HCT116 (cell line): ENCODE measurements at regions not wholly inside any gene's neighbourhood (a gene's known extent, or its start where the extent isn't known, plus 50 kb on each side); places are given as distances from the start of the nearest gene placed in this dataset.

Source experiments
- ATAC-seq: fragments of 200-7000 bp; cut with Tn5 transposase; 2 replicates; pipeline ENCODE4 v1.9.1; 2020; ENCODE audit warnings: mild to moderate bottlenecking, moderate library complexity
- BruUV-seq: library from RNA; stranded (reverse); fragments of 400-500 nt; replicated peaks from 2 replicates; lab custom pipeline; 2021; lab: Mats Ljungman, UMichigan
- CTCF ChIA-PET: fragments of 300-600 bp; sonication (Branson Sonifier 250); formaldehyde crosslinking; loops from one replicate; lab custom pipeline; 2021; ENCODE audit warnings: antibody characterized with exemption; lab: Charles Lee
- POLR2A ChIA-PET: fragments of 300-600, 350-600 bp; sonication (Branson Sonifier 250); formaldehyde crosslinking; loops from one replicate; lab custom pipeline; 2021; ENCODE audit warnings: antibody characterized with exemption; lab: Charles Lee
- RAD21 ChIA-PET, 2 experiments: fragments of 300-600 bp; sonication (Branson Sonifier 250); formaldehyde crosslinking; loops; one replicate each; lab custom pipeline; 2023; ENCODE audit warnings: low total read pairs in 2 of 2; ENCODE audit not compliant: uncharacterized antibody in 2 of 2, unreplicated experiment in 2 of 2, low non-redundant PET in 1 of 2; lab: Charles Lee
- DNase-seq: peaks from one replicate; pipeline ENCODE4 v3.0.0-alpha.2; 2010; ENCODE audit warnings: low read depth, low spot score
- H2AFZ ChIP-seq: fragments of 200-600 bp; shearing (Covaris generic), sonication (generic); 2 replicates; pipeline ENCODE4 v1.6.1; 2017; ENCODE audit warnings: low read depth, mixed run types, mixed read lengths, antibody characterized with exemption, low read length; ENCODE audit not compliant: poor library complexity, severe bottlenecking
- H3K27ac ChIP-seq: 2 replicates; pipeline ENCODE4 v1.5.1; 2012; ENCODE audit warnings: low read depth, low read length
- H3K27me3 ChIP-seq: fragments of 200-600 bp; sonication (generic); 2 replicates; pipeline ENCODE4 v1.6.1; 2016; ENCODE audit warnings: mixed run types, low read length, mixed read lengths; ENCODE audit not compliant: insufficient read depth
- H3K36me3 ChIP-seq, 2 experiments: fragments of 200-500 bp in 1 of 2; fragments of 200-600 bp in 1 of 2; sonication (Bioruptor generic) in 1 of 2; sonication (generic) in 1 of 2; 2 replicates each; pipeline versions ENCODE4 v1.5.1 to v1.6.1; 2014 to 2016; ENCODE audit warnings: low read length in 2 of 2, inconsistent platforms in 1 of 2, mixed read lengths in 1 of 2, mixed run types in 1 of 2; ENCODE audit not compliant: insufficient read depth in 2 of 2, control insufficient read depth in 1 of 2
- H3K4me1 ChIP-seq, 2 experiments: fragments of 200-600 bp in 1 of 2; sonication (generic) in 1 of 2; 2 replicates each; pipeline versions ENCODE4 v1.5.1 to v1.6.1; 2012 to 2017; ENCODE audit warnings: low read length in 2 of 2, inconsistent platforms in 1 of 2, mild to moderate bottlenecking in 1 of 2, mixed read lengths in 1 of 2, mixed run types in 1 of 2, moderate library complexity in 1 of 2; ENCODE audit not compliant: insufficient read depth in 2 of 2, control insufficient read depth in 1 of 2
- H3K4me2 ChIP-seq: fragments of 200-600 bp; sonication (generic); 2 replicates; pipeline ENCODE4 v1.6.1; 2017; ENCODE audit warnings: mixed run types, low read length, mixed read lengths
- H3K4me3 ChIP-seq, 2 experiments: fragments of 200-600 bp in 1 of 2; sonication (generic) in 1 of 2; replicated peaks in 1 of 2; 2 replicates each; pipeline ENCODE4 v1.5.1; 2011 to 2016; ENCODE audit warnings: low read length in 2 of 2, control low read depth in 1 of 2, low read depth in 1 of 2, mild to moderate bottlenecking in 1 of 2, mixed read lengths in 1 of 2, mixed run types in 1 of 2
- H3K79me2 ChIP-seq: fragments of 200-600 bp; sonication (generic); 2 replicates; pipeline ENCODE4 v1.6.1; 2017; ENCODE audit warnings: mild to moderate bottlenecking, mixed run types, low read length, moderate library complexity, mixed read lengths; ENCODE audit not compliant: insufficient read depth
- H3K9ac ChIP-seq: fragments of 200-600 bp; sonication (generic); 2 replicates; pipeline ENCODE4 v1.6.1; 2016; ENCODE audit warnings: low read length, mixed read lengths
- H3K9me2 ChIP-seq: fragments of 200-600 bp; sonication (generic), shearing (Covaris generic); 2 replicates; pipeline ENCODE4 v1.6.1; 2017; ENCODE audit warnings: mixed run types, mild to moderate bottlenecking, moderate library complexity; ENCODE audit not compliant: insufficient read depth
- H3K9me3 ChIP-seq, 2 experiments: fragments of 200-500 bp in 1 of 2; fragments of 200-600 bp in 1 of 2; sonication (Bioruptor generic) in 1 of 2; sonication (generic) in 1 of 2; 2 replicates each; pipeline ENCODE4 v1.6.1; 2014 to 2017; ENCODE audit warnings: low read length in 2 of 2, mixed read lengths in 2 of 2, inconsistent platforms in 1 of 2, low read depth in 1 of 2, mild to moderate bottlenecking in 1 of 2, mixed run types in 1 of 2, moderate library complexity in 1 of 2; ENCODE audit not compliant: control insufficient read depth in 1 of 2, insufficient read depth in 1 of 2
- H4K20me1 ChIP-seq: fragments of 200-600 bp; sonication (generic), shearing (Covaris generic); 2 replicates; pipeline ENCODE4 v1.6.1; 2017; ENCODE audit warnings: mixed run types, mild to moderate bottlenecking, moderate library complexity; ENCODE audit not compliant: insufficient read depth
- CBX3 ChIP-seq: IDR thresholded peaks from 2 replicates; pipeline ENCODE4 v1.6.1; 2012; ENCODE audit warnings: low read depth
- CEBPB ChIP-seq: IDR thresholded peaks from 2 replicates; pipeline ENCODE4 v1.6.1; 2012; ENCODE audit warnings: low read depth
- EGR1 ChIP-seq: IDR thresholded peaks from 2 replicates; pipeline ENCODE4 v1.6.1; 2012; ENCODE audit warnings: low read depth
- POLR2A ChIP-seq: IDR thresholded peaks from 2 replicates; pipeline ENCODE4 v1.7.0; 2011; ENCODE audit warnings: borderline replicate concordance; ENCODE audit not compliant: insufficient read depth, insufficient read length; ENCODE audit errors: extremely low read depth
- POLR2AphosphoS5 ChIP-seq: IDR thresholded peaks from 2 replicates; pipeline ENCODE4 v1.6.1; 2011; ENCODE audit warnings: mild to moderate bottlenecking, low read depth, low read length, moderate library complexity
- SIN3A ChIP-seq: IDR thresholded peaks from 2 replicates; pipeline ENCODE4 v1.6.1; 2012; ENCODE audit warnings: low read depth
- SP1 ChIP-seq: IDR thresholded peaks from 2 replicates; pipeline ENCODE4 v1.6.1; 2012; ENCODE audit warnings: low read depth
- SRF ChIP-seq: IDR thresholded peaks from 2 replicates; pipeline ENCODE4 v1.6.1; 2012; ENCODE audit warnings: low read depth
- TCF7L2 ChIP-seq: IDR thresholded peaks from 2 replicates; pipeline ENCODE4 v1.7.0; 2011; ENCODE audit warnings: borderline replicate concordance, inconsistent platforms; ENCODE audit not compliant: insufficient read depth, insufficient read length; ENCODE audit errors: extremely low read depth
- YY1 ChIP-seq: IDR thresholded peaks from 2 replicates; pipeline ENCODE4 v1.6.1; 2011; ENCODE audit warnings: low read length, low read depth, moderate library complexity, mild to moderate bottlenecking; ENCODE audit not compliant: insufficient replicate concordance; ENCODE audit errors: extremely low read depth
- ZFX ChIP-seq: fragments of 450-650 bp; IDR thresholded peaks from 2 replicates; pipeline ENCODE4 v1.6.1; 2017
- intact Hi-C: fragments of 100-400 bp; cut with micrococcal nuclease; formaldehyde crosslinking; loops from 2 replicates; pipeline ENCODE4 v1.10.0; 2022
- TF ChIP-seq, protein P1 (sequence below): IDR thresholded peaks from 2 replicates; pipeline ENCODE4 v1.6.1; 2011; ENCODE audit warnings: mild to moderate bottlenecking, low read length, moderate library complexity; ENCODE audit not compliant: insufficient replicate concordance; ENCODE audit errors: extremely low read depth

DNA sequence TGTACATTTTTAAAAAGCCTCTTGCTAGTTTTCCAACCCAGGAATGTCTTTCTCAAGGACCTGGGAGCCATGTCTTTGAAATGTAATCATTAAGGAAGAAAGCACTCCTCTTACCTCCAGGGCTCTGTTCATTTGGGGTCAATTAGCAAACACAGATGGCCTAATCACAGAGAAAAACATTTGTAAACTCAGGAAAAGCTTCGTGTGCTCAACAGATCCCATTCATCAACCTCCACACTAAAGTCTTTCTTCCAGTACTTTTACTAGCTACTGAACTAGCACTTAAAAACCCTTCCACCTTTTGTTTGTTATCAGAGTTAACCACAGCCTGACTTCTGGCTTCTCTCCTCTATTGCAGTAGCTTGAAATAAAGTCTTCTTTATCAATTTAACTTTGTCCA lies 441.4 kb downstream of the PCDH20 start:
- BruUV-seq, result no TSS peak
- Histone ChIP-seq H3K27me3 (no peaks in the 10 kb centered on the region), H4K20me1 (no peaks in the 10 kb centered on the region), H3K4me2 (no peak overlapping the region), H3K79me2 (no peaks in the 10 kb centered on the region), H3K27ac (no peak overlapping the region), H3K9me2 (no peaks in the 10 kb centered on the region), H3K36me3 (no peaks in the 10 kb centered on the region), H3K4me1 (no peaks in the 10 kb centered on the region), H3K9ac (no peak overlapping the region), H2AFZ (no peak overlapping the region), H3K4me3 (no peak overlapping the region), H3K9me3 (no peaks in the 10 kb centered on the region; a peak in 1 of 4 replicates)
- POLR2A ChIA-PET, result no interaction called here
- ATAC-seq (no peak), DNase-seq (no peak)
- intact Hi-C loops, result no loop called here
- no peak for TF ChIP-seq POLR2A
- no peak for TF ChIP-seq CEBPB
- no peak for TF ChIP-seq CBX3
- no peak for TF ChIP-seq SP1
- no peak for TF ChIP-seq TCF7L2
- TF ChIP-seq POLR2AphosphoS5, result no peak
- no peak for TF ChIP-seq EGR1
- TF ChIP-seq SRF, result no peak
- TF ChIP-seq, protein P1, sequence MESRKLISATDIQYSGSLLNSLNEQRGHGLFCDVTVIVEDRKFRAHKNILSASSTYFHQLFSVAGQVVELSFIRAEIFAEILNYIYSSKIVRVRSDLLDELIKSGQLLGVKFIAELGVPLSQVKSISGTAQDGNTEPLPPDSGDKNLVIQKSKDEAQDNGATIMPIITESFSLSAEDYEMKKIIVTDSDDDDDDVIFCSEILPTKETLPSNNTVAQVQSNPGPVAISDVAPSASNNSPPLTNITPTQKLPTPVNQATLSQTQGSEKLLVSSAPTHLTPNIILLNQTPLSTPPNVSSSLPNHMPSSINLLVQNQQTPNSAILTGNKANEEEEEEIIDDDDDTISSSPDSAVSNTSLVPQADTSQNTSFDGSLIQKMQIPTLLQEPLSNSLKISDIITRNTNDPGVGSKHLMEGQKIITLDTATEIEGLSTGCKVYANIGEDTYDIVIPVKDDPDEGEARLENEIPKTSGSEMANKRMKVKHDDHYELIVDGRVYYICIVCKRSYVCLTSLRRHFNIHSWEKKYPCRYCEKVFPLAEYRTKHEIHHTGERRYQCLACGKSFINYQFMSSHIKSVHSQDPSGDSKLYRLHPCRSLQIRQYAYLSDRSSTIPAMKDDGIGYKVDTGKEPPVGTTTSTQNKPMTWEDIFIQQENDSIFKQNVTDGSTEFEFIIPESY, result no peak
- no peak for TF ChIP-seq ZFX
- no peak for TF ChIP-seq SIN3A
- TF ChIP-seq YY1, result no peak
- RAD21 ChIA-PET, result no interaction called here
- CTCF ChIA-PET, result no interaction called here
